ENCODE measurements at regions not wholly inside any gene's neighbourhood (a gene's known extent, or its start where the extent isn't known, plus 50 kb on each side); places are given as distances from the start of the nearest gene placed in this dataset.
"Not testable (repeated sequence)": the region's sequence is repeated elsewhere in the genome, so short reads cannot be mapped to it uniquely, and the experiment has no call there.

DNA sequence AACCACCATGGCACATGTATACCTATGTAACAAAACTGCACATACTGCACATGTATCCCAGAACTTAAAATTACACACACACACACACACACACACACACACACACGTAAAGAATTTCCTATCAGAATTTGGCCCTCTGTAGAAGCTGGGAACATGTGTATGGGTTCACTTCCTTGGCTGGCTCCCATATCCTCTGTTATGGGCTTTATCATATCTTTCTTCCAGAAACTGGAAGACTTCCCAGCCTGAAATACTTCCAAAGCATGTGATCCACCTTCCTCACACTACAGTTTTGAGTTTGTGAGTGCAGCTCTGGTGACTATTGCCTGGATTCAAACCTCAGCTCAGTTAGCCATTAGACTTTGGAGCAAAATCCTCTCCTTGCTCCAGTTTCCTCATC is 78.6 kb upstream of the GDNF start:
- FAIRE-seq = no peak
- TF ChIP-seq, protein P1, sequence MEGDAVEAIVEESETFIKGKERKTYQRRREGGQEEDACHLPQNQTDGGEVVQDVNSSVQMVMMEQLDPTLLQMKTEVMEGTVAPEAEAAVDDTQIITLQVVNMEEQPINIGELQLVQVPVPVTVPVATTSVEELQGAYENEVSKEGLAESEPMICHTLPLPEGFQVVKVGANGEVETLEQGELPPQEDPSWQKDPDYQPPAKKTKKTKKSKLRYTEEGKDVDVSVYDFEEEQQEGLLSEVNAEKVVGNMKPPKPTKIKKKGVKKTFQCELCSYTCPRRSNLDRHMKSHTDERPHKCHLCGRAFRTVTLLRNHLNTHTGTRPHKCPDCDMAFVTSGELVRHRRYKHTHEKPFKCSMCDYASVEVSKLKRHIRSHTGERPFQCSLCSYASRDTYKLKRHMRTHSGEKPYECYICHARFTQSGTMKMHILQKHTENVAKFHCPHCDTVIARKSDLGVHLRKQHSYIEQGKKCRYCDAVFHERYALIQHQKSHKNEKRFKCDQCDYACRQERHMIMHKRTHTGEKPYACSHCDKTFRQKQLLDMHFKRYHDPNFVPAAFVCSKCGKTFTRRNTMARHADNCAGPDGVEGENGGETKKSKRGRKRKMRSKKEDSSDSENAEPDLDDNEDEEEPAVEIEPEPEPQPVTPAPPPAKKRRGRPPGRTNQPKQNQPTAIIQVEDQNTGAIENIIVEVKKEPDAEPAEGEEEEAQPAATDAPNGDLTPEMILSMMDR (IDR thresholded peaks at IDR 0.05; ENCODE audit: insufficient read depth, low read length, severe bottlenecking) = no peak

DNA sequence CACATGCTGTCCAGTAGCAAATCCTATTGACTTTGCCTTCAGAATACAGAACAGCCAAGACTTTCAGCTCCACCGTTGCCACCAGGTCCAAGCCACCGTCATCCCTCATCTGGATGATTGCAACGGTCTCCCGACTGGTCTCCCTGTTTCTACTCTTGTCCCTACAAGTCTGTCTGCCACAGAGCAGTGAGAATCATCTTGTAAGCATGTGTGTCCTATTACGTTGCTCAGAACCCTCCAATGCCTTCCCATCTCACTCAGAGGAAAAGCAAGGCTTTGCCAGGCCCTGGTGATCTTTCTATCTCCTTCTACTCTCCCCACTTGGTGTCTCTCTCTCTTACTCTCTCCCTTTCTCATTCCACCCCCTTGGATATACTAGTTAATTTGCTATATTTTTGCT is 76.7 kb upstream of the GDNF start:
- TF ChIP-seq, protein P1 (IDR thresholded peaks at IDR 0.05; ENCODE audit: insufficient read depth, low read length, severe bottlenecking) = no peak
- DNase-seq (ENCODE audit: low read depth) (peak; percentile 20), FAIRE-seq (no peak)
- Histone ChIP-seq H3K36me3 (ENCODE audit: control insufficient read depth, insufficient read depth, low read length) (no peaks in the 10 kb centered on the region), H3K27me3 (ENCODE audit: control insufficient read depth, insufficient read depth, low read length) (no peaks in the 10 kb centered on the region), H3K4me3 (ENCODE audit: low read depth, low read length) (no peak overlapping the region)

More for the DNA sequence above, 78.6 kb upstream of the GDNF start:
- H3K27me3 ChIP-seq (ENCODE audit: control insufficient read depth, insufficient read depth, low read length) = no peaks in the 10 kb centered on the region
- no peak for DNase-seq (ENCODE audit: low read depth)
- H3K4me3 ChIP-seq (ENCODE audit: low read depth, low read length) = no peak overlapping the region
- no peaks in the 10 kb centered on the region for H3K36me3 ChIP-seq (ENCODE audit: control insufficient read depth, insufficient read depth, low read length)

DNA sequence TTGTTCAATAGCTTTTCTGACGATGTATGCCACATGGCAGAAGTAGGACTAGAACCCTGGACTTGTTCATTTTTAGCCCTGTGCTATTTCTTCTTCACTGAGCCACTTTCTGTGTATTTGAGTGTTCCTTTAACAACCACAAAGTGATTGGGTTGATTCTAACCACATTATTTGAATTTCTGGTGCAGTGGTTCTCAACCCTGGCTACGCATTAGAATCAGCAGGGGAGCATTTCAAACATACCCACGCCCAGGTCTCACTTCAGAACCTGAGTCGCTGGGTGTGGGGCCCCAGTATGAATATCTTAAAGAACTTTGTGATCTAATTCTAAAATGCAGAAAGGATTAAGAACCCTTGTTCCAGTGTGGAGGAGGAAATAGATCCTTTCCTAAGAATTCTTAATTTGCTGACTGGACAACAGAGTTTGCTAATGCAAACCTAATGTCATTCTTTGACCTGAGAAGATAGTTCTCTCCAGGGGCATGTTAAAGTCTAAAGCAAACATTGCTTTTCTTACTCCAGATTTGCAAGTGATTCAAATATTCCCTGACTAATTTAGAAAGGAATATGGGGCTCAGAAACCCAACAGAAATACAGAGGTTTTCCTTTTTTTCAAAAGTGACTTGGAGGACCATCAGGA is 75.4 kb upstream of the GDNF start:
- FAIRE-seq (no peak), DNase-seq (ENCODE audit: low read depth) (no peak)
- Histone ChIP-seq H3K36me3 (ENCODE audit: control insufficient read depth, insufficient read depth, low read length) (no peaks in the 10 kb centered on the region), H3K4me3 (ENCODE audit: low read depth, low read length) (no peak overlapping the region), H3K27me3 (ENCODE audit: control insufficient read depth, insufficient read depth, low read length) (no peaks in the 10 kb centered on the region)
- TF ChIP-seq, protein P1 (IDR thresholded peaks at IDR 0.05; ENCODE audit: insufficient read depth, low read length, severe bottlenecking) = no peak

DNA sequence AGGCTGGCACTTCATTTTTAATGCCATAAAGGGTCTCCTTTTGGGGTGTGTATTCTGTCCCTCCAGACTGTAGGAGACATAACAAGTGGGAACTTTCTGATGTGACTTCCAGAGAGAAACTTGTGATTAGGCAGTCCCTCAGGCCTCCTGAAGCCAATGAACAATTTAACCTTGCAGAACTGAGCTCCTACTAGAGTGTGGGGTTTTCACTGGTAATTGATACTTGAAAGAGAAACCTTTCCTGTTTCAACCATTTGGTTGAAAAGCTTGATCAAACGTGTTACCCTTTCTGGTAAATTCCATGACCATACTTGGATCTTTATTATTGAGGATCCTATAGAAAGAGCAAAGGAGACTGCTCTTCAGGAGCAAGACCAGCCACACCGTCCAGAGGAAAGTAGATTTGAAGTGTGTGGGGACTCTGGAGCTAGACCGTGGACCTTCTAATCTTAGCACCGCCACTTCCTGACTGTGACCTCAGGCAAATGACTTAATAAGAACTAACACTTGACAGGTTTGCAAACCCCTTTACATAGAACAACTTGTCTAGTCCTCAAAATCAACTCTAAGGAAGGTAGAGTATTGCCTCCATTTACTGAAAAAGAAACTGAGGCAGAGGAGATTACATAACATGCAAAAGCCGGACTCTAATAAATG is 69.9 kb upstream of the GDNF start:
- not testable (repeated sequence) for H3K27me3 ChIP-seq (ENCODE audit: control insufficient read depth, insufficient read depth, low read length); H3K4me3 ChIP-seq (ENCODE audit: low read depth, low read length); FAIRE-seq; H3K36me3 ChIP-seq (ENCODE audit: control insufficient read depth, insufficient read depth, low read length); DNase-seq (ENCODE audit: low read depth)

DNA sequence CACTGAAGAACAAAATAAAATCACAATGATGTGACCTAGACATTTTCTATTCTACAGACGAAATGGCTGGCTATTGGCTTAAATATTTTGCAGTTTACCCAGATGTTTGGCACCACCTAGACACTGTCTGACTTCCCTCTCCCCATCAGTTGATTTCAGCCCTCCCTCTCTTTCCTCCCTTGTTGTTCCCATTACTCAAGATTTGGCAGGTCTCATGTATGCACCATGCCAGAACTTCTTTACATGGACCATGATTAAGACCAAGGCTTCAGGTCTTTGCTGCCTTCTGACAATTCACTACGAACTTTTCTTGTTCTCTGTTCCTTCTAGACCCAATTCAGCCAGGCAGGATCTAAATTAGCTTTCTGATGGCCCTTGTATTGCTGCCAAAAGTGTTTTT is 66.6 kb upstream of the GDNF start:
- FAIRE-seq (no peak), DNase-seq (ENCODE audit: low read depth) (no peak)
- no peak overlapping the region for H3K4me3 ChIP-seq (ENCODE audit: low read depth, low read length)
- H3K27me3 ChIP-seq (ENCODE audit: control insufficient read depth, insufficient read depth, low read length) = no peaks in the 10 kb centered on the region
- H3K36me3 ChIP-seq (ENCODE audit: control insufficient read depth, insufficient read depth, low read length) = no peaks in the 10 kb centered on the region
- TF ChIP-seq, protein P1 (IDR thresholded peaks at IDR 0.05; ENCODE audit: insufficient read depth, low read length, severe bottlenecking) = no peak

DNA sequence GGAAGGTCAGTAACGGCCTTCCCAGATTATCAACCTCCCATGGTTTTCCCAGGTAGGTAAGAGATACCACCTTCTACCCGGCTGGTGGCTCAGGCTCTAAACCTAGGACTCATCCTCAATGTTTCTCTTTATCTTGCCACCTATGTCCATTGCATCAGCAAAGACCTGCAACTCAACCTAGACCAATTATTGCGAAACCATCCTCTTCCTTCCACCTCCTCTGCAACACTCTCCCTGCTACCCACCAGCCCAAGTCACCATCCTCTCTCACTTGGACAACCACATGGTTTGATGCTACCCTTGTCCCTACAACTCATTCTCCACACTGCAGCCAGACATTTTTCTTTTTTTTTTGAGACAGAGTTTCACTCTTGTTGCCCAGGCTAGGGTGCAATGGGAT is 65.4 kb upstream of the GDNF start:
- Histone ChIP-seq H3K4me3 (ENCODE audit: low read depth, low read length) (no peak overlapping the region), H3K27me3 (ENCODE audit: control insufficient read depth, insufficient read depth, low read length) (no peaks in the 10 kb centered on the region), H3K36me3 (ENCODE audit: control insufficient read depth, insufficient read depth, low read length) (no peaks in the 10 kb centered on the region)
- FAIRE-seq (no peak), DNase-seq (ENCODE audit: low read depth) (no peak)
- TF ChIP-seq, protein P1 (IDR thresholded peaks at IDR 0.05; ENCODE audit: insufficient read depth, low read length, severe bottlenecking) = no peak

Data from bronchial epithelial cell (primary cell).